Keratinocyte (primary cell): ENCODE measurements at regions not wholly inside any gene's neighbourhood (a gene's known extent, or its start where the extent isn't known, plus 50 kb on each side); places are given as distances from the start of the nearest gene placed in this dataset.

Source experiments
- DNase-seq: peaks from one replicate; pipeline ENCODE4 v3.0.0-alpha.2; 2011; ENCODE audit warnings: low read depth, missing footprints, low spot score
- FAIRE-seq: peaks from 2 replicates; lab custom pipeline; 2011; peaks lifted over from hg19 to GRCh38; lab: Jason Lieb, UNC
- H2AFZ ChIP-seq: 2 replicates; pipeline ENCODE4 v1.6.0; 2012; ENCODE audit warnings: low read length, control low read depth, inconsistent platforms; ENCODE audit not compliant: control insufficient read depth
- H3K27ac ChIP-seq: 2 replicates; pipeline ENCODE4 v1.5.1; 2011; ENCODE audit warnings: low read length; ENCODE audit not compliant: control insufficient read depth, insufficient read depth
- H3K27me3 ChIP-seq: 3 replicates; pipeline ENCODE4 v1.6.0; 2011; ENCODE audit warnings: low read length; ENCODE audit not compliant: control insufficient read depth, insufficient read depth; ENCODE audit errors: extremely low read depth
- H3K36me3 ChIP-seq, 2 experiments: 2 replicates in 1 of 2; 3 replicates in 1 of 2; pipeline ENCODE4 v1.5.1; 2011; ENCODE audit warnings: low read length in 2 of 2, mild to moderate bottlenecking in 1 of 2; ENCODE audit not compliant: control insufficient read depth in 2 of 2, insufficient read depth in 2 of 2; ENCODE audit errors: extremely low read depth in 1 of 2
- H3K4me1 ChIP-seq: 3 replicates; pipeline ENCODE4 v1.5.1; 2011; ENCODE audit warnings: low read length; ENCODE audit not compliant: control insufficient read depth, insufficient read depth; ENCODE audit errors: extremely low read depth
- H3K4me2 ChIP-seq: 3 replicates; pipeline ENCODE4 v1.6.0; 2011; ENCODE audit warnings: low read depth, low read length; ENCODE audit not compliant: control insufficient read depth, insufficient read depth; ENCODE audit errors: extremely low read depth
- H3K4me3 ChIP-seq, 3 experiments: fragments of 200-600 bp in 1 of 3; sonication (generic) in 1 of 3; 2 replicates in 2 of 3; 3 replicates in 1 of 3; pipeline ENCODE4 v1.5.1; 2011 to 2016; ENCODE audit warnings: low read length in 3 of 3, mild to moderate bottlenecking in 3 of 3, control low read depth in 2 of 3, inconsistent platforms in 1 of 3, low read depth in 1 of 3, mixed read lengths in 1 of 3, mixed run types in 1 of 3, moderate library complexity in 1 of 3; ENCODE audit not compliant: control insufficient read depth in 2 of 3, insufficient read depth in 2 of 3; ENCODE audit errors: extremely low read depth in 1 of 3
- H3K79me2 ChIP-seq: 2 replicates; pipeline ENCODE4 v1.6.0; 2012; ENCODE audit warnings: low read length; ENCODE audit not compliant: control insufficient read depth, insufficient read depth
- H3K9ac ChIP-seq: 3 replicates; pipeline ENCODE4 v1.6.0; 2011; ENCODE audit warnings: low read length; ENCODE audit not compliant: control insufficient read depth, insufficient read depth; ENCODE audit errors: extremely low read depth
- H3K9me1 ChIP-seq: 3 replicates; pipeline ENCODE4 v1.6.0; 2011; ENCODE audit warnings: low read length; ENCODE audit not compliant: control insufficient read depth, insufficient read depth; ENCODE audit errors: extremely low read depth
- H3K9me3 ChIP-seq: 2 replicates; pipeline ENCODE4 v1.5.1; 2012; ENCODE audit warnings: low read depth, low read length; ENCODE audit not compliant: control insufficient read depth
- H4K20me1 ChIP-seq: 3 replicates; pipeline ENCODE4 v1.6.0; 2011; ENCODE audit warnings: low read length; ENCODE audit not compliant: control insufficient read depth, insufficient read depth; ENCODE audit errors: extremely low read depth
- EZH2 ChIP-seq: IDR thresholded peaks from one replicate; pipeline ENCODE4 v1.6.1; 2012; ENCODE audit warnings: inconsistent platforms, mild to moderate bottlenecking, low read length, moderate library complexity
- dilution Hi-C: fragments of 300-500 bp; cut with MboI; formaldehyde crosslinking; loops from one replicate; pipeline ENCODE4 v1.7.0; 2020; ENCODE audit warnings: low sequenced_read_pairs; ENCODE audit not compliant: extremely low pct_ligation_motif_present
- TF ChIP-seq, protein P1 (sequence below), 3 experiments: IDR thresholded peaks in 1 of 3; conservative IDR thresholded peaks in 1 of 3; optimal IDR thresholded peaks in 1 of 3; 2 replicates in 2 of 3; 3 replicates in 1 of 3; pipeline versions ENCODE3 to v1.5.1; 2011; ENCODE audit warnings: low read length in 3 of 3, mild to moderate bottlenecking in 3 of 3, moderate library complexity in 2 of 3, control low read depth in 1 of 3, inconsistent platforms in 1 of 3; ENCODE audit not compliant: insufficient read depth in 2 of 3; ENCODE audit errors: extremely low read depth in 1 of 3

DNA sequence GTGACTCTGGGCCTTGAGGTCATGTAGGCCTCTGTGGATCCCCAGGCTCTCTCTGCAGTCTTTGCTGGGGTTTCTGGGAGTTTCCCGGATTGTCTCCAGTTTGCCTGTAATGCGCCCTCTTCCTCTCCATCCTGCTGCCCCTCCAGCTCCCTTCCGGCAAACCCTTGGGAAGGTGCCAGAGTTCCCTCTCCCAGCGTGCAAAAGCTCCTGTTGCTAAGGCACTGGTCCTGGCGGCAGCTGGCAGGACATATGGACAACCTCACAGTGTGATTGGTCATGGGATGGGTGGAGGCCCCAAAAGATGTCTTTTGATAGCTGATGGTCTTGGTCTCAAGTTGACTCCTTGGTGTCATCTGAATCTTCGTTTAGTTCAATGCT is 320.1 kb downstream of the CYP26B1 start:
- Histone ChIP-seq H3K9ac (no peak overlapping the region), H3K9me3 (no peaks in the 10 kb centered on the region), H3K79me2 (no peaks in the 10 kb centered on the region), H3K4me1 (peaks cover 13% of the 10 kb centered on the region), H2AFZ (no peak overlapping the region), H3K36me3 (no peaks in the 10 kb centered on the region), H3K27ac (no peak overlapping the region), H3K27me3 (peaks cover 10% of the 10 kb centered on the region), H3K4me2 (no peak overlapping the region), H3K9me1 (no peaks in the 10 kb centered on the region), H3K4me3 (no peak overlapping the region), H4K20me1 (no peaks in the 10 kb centered on the region)
- dilution Hi-C loops: no loop called here
- FAIRE-seq (no peak), DNase-seq (no peak)
- TF ChIP-seq EZH2: no peak
- TF ChIP-seq, protein P1, sequence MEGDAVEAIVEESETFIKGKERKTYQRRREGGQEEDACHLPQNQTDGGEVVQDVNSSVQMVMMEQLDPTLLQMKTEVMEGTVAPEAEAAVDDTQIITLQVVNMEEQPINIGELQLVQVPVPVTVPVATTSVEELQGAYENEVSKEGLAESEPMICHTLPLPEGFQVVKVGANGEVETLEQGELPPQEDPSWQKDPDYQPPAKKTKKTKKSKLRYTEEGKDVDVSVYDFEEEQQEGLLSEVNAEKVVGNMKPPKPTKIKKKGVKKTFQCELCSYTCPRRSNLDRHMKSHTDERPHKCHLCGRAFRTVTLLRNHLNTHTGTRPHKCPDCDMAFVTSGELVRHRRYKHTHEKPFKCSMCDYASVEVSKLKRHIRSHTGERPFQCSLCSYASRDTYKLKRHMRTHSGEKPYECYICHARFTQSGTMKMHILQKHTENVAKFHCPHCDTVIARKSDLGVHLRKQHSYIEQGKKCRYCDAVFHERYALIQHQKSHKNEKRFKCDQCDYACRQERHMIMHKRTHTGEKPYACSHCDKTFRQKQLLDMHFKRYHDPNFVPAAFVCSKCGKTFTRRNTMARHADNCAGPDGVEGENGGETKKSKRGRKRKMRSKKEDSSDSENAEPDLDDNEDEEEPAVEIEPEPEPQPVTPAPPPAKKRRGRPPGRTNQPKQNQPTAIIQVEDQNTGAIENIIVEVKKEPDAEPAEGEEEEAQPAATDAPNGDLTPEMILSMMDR (optimal IDR thresholded peaks at IDR 0.05 in 1 of 3, IDR thresholded peaks at IDR 0.05 in 1 of 3, conservative IDR thresholded peaks at IDR 0.05 in 1 of 3; ENCODE audit: extremely low read depth in 1 of 3, insufficient read depth in 2 of 3, low read length in 3 of 3): no peak

DNA sequence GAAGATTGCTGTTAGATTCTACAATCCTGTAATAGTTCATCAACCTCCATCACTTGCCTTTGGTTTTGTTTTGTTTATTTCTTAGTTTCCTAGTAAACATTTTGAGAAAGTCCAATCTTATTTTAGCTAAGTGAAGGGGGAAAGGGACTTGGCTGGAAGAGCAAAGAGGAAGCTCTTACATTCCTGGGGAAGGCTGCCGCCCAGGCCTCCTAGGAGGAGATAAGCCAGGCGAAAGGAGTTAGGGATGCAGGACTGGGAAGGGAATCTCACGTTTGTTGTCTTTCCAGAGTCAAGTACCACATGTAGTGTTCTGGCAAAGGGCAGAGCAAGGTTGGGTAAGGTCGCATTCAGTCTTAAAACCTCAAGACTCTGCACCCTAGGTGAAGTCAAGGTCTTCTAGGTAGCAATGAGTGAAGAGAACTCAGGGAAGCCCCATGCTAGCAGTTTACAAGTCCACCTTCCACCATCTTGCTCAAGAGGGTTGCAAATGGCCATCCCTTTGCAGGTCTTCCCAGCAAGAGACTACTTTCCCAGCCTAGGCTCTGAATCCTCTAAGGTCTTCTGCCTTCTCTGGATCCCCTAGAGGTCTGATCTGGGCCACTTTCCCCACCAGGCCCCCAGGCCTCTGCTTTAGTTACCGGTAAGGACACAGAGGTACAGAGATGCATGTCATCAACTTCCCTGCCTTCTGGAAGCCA is 320.7 kb downstream of the CYP26B1 start:
- Histone ChIP-seq H3K27me3 (peaks cover 10% of the 10 kb centered on the region), H3K4me3 (no peak overlapping the region), H3K27ac (no peak overlapping the region), H3K9ac (no peak overlapping the region), H3K79me2 (no peaks in the 10 kb centered on the region), H3K4me2 (no peak overlapping the region), H3K36me3 (no peaks in the 10 kb centered on the region), H4K20me1 (no peaks in the 10 kb centered on the region), H3K9me3 (no peaks in the 10 kb centered on the region), H2AFZ (no peak overlapping the region), H3K9me1 (no peaks in the 10 kb centered on the region), H3K4me1 (peaks cover 13% of the 10 kb centered on the region)
- FAIRE-seq (no peak), DNase-seq (no peak)
- dilution Hi-C loops: no loop called here
- TF ChIP-seq EZH2: no peak
- TF ChIP-seq, protein P1 (optimal IDR thresholded peaks at IDR 0.05 in 1 of 3, IDR thresholded peaks at IDR 0.05 in 1 of 3, conservative IDR thresholded peaks at IDR 0.05 in 1 of 3; ENCODE audit: extremely low read depth in 1 of 3, insufficient read depth in 2 of 3, low read length in 3 of 3): no peak
